H1 (cell line): ENCODE measurements at regions not wholly inside any gene's neighbourhood (a gene's known extent, or its start where the extent isn't known, plus 50 kb on each side); places are given as distances from the start of the nearest gene placed in this dataset.

Experiments
- TF ChIP-seq, protein P1 (sequence below): fragments of 300-600 bp; sonication (generic); IDR thresholded peaks from 2 replicates; pipeline ENCODE4 v1.7.1; 2012; ENCODE audit warnings: low read length, moderate library complexity, mild to moderate bottlenecking, inconsistent platforms; ENCODE audit not compliant: insufficient replicate concordance

- TF ChIP-seq, protein P1, sequence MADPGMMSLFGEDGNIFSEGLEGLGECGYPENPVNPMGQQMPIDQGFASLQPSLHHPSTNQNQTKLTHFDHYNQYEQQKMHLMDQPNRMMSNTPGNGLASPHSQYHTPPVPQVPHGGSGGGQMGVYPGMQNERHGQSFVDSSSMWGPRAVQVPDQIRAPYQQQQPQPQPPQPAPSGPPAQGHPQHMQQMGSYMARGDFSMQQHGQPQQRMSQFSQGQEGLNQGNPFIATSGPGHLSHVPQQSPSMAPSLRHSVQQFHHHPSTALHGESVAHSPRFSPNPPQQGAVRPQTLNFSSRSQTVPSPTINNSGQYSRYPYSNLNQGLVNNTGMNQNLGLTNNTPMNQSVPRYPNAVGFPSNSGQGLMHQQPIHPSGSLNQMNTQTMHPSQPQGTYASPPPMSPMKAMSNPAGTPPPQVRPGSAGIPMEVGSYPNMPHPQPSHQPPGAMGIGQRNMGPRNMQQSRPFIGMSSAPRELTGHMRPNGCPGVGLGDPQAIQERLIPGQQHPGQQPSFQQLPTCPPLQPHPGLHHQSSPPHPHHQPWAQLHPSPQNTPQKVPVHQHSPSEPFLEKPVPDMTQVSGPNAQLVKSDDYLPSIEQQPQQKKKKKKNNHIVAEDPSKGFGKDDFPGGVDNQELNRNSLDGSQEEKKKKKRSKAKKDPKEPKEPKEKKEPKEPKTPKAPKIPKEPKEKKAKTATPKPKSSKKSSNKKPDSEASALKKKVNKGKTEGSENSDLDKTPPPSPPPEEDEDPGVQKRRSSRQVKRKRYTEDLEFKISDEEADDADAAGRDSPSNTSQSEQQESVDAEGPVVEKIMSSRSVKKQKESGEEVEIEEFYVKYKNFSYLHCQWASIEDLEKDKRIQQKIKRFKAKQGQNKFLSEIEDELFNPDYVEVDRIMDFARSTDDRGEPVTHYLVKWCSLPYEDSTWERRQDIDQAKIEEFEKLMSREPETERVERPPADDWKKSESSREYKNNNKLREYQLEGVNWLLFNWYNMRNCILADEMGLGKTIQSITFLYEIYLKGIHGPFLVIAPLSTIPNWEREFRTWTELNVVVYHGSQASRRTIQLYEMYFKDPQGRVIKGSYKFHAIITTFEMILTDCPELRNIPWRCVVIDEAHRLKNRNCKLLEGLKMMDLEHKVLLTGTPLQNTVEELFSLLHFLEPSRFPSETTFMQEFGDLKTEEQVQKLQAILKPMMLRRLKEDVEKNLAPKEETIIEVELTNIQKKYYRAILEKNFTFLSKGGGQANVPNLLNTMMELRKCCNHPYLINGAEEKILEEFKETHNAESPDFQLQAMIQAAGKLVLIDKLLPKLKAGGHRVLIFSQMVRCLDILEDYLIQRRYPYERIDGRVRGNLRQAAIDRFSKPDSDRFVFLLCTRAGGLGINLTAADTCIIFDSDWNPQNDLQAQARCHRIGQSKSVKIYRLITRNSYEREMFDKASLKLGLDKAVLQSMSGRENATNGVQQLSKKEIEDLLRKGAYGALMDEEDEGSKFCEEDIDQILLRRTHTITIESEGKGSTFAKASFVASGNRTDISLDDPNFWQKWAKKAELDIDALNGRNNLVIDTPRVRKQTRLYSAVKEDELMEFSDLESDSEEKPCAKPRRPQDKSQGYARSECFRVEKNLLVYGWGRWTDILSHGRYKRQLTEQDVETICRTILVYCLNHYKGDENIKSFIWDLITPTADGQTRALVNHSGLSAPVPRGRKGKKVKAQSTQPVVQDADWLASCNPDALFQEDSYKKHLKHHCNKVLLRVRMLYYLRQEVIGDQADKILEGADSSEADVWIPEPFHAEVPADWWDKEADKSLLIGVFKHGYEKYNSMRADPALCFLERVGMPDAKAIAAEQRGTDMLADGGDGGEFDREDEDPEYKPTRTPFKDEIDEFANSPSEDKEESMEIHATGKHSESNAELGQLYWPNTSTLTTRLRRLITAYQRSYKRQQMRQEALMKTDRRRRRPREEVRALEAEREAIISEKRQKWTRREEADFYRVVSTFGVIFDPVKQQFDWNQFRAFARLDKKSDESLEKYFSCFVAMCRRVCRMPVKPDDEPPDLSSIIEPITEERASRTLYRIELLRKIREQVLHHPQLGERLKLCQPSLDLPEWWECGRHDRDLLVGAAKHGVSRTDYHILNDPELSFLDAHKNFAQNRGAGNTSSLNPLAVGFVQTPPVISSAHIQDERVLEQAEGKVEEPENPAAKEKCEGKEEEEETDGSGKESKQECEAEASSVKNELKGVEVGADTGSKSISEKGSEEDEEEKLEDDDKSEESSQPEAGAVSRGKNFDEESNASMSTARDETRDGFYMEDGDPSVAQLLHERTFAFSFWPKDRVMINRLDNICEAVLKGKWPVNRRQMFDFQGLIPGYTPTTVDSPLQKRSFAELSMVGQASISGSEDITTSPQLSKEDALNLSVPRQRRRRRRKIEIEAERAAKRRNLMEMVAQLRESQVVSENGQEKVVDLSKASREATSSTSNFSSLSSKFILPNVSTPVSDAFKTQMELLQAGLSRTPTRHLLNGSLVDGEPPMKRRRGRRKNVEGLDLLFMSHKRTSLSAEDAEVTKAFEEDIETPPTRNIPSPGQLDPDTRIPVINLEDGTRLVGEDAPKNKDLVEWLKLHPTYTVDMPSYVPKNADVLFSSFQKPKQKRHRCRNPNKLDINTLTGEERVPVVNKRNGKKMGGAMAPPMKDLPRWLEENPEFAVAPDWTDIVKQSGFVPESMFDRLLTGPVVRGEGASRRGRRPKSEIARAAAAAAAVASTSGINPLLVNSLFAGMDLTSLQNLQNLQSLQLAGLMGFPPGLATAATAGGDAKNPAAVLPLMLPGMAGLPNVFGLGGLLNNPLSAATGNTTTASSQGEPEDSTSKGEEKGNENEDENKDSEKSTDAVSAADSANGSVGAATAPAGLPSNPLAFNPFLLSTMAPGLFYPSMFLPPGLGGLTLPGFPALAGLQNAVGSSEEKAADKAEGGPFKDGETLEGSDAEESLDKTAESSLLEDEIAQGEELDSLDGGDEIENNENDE = no peak
Measured at GRCh38 chr12:47352067-47352466, 272.3 kb upstream of the AMIGO2 start (continued).
